ENCODE measurements at regions not wholly inside any gene's neighbourhood (a gene's known extent, or its start where the extent isn't known, plus 50 kb on each side); places are given as distances from the start of the nearest gene placed in this dataset.

- DNase-seq (no peak), ATAC-seq (no peak)
- intact Hi-C loops (cut with DNase I), result no loop called here
- Histone ChIP-seq H3K4me1 (no peaks in the 10 kb centered on the region), H3K27me3 (no peaks in the 10 kb centered on the region), H3K9me3 (no peaks in the 10 kb centered on the region), H3K27ac (no peak overlapping the region), H3K36me3 (no peaks in the 10 kb centered on the region), H3K4me3 (no peak overlapping the region)
- no peak for TF ChIP-seq CTCF (IDR thresholded peaks at IDR 0.05)
Measured at GRCh38 chr3:104740874-104741379, 625.8 kb upstream of the ALCAM start.

DNA sequence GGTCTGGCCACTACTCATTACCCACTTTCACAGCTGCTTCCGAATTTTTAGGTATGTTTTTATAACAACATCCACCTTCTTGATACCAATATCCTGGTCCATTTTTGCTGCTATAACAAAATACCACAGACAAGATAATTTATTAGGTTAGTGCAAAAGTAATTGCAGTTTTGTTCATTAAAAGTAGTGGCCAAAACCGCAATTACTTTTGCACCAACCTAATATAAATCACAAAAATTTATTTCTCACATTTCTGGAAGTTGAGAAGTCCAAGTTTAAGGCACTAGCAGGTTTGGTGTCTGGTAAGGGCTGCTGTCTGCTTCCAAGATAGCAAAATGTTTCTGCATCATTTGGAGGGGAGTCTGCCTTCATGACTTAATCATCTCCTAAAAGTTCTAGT, 624.7 kb upstream of the ALCAM start:
- no peaks in the 10 kb centered on the region for H3K4me1 ChIP-seq
- no peak overlapping the region for H3K27ac ChIP-seq
- H3K4me3 ChIP-seq, result no peak overlapping the region
- no peaks in the 10 kb centered on the region for H3K9me3 ChIP-seq
- no peaks in the 10 kb centered on the region for H3K36me3 ChIP-seq
- DNase-seq (no peak), ATAC-seq (no peak)
- intact Hi-C loops (cut with DNase I), result no loop called here
- no peak for TF ChIP-seq CTCF (IDR thresholded peaks at IDR 0.05)
- no peaks in the 10 kb centered on the region for H3K27me3 ChIP-seq

DNA sequence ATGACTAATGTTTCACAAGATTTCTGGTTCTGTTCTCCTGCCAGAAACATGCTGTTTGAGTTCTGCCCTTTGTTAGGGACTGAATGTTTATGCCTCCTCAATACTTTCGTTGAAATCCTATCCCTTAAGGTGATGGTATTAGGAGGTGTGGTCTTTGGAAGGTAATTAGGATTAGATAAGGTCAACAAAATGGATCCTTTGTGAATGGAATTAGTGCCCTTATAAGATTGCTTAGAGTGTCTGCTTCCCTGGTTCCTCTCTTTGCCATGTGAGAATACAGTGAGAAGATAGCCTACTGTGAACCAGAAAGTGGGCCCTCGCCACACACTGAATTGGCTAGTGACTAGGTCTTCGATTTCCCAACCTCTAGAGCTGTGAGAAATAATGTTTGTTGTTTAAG, 621.4 kb upstream of the ALCAM start:
- H3K4me1 ChIP-seq, result no peaks in the 10 kb centered on the region
- no peak for DNase-seq

GRCh38 chr3:104746056-104746455, 620.7 kb upstream of the ALCAM start:
- no peak for TF ChIP-seq CTCF (IDR thresholded peaks at IDR 0.05)
- intact Hi-C loops (cut with DNase I), result no loop called here

More for the DNA sequence above, 621.4 kb upstream of the ALCAM start:
- Histone ChIP-seq H3K27me3 (no peaks in the 10 kb centered on the region), H3K27ac (no peak overlapping the region), H3K9me3 (no peaks in the 10 kb centered on the region), H3K36me3 (no peaks in the 10 kb centered on the region), H3K4me3 (no peak overlapping the region)
- TF ChIP-seq CTCF (IDR thresholded peaks at IDR 0.05), result no peak
- ATAC-seq, result no peak
- intact Hi-C loops (cut with DNase I), result no loop called here

DNA sequence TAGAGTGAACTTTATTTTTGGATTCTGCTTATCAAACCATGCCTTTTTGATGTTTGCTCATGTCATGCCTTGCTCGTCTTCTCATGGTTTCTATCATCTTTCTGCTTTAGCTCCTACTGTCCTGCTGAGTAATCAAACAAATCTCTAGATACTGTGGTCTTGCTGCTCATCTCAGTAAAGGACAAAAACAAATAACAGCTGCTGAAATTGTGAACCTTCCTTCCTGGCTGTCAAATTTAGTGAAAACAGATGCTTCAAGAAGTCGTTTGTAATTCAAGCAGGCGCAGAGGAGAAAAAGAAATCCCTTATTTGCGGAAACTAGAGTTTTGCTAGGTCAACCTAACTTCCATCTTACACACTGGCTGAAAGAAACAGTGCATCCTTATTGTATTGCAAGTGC, 616.1 kb upstream of the ALCAM start:
- Histone ChIP-seq H3K9me3 (no peaks in the 10 kb centered on the region), H3K4me3 (no peak overlapping the region), H3K4me1 (no peaks in the 10 kb centered on the region), H3K36me3 (no peaks in the 10 kb centered on the region), H3K27me3 (no peaks in the 10 kb centered on the region), H3K27ac (no peak overlapping the region)
- no peak for ATAC-seq
- DNase-seq, result no peak
- TF ChIP-seq CTCF (IDR thresholded peaks at IDR 0.05), result no peak
- intact Hi-C loops (cut with DNase I), result no loop called here

More at GRCh38 chr3:104746056-104746455, 620.7 kb upstream of the ALCAM start:
- no peaks in the 10 kb centered on the region for H3K27me3 ChIP-seq
- H3K4me3 ChIP-seq, result no peak overlapping the region
- ATAC-seq, result no peak
- no peaks in the 10 kb centered on the region for H3K9me3 ChIP-seq
- no peak overlapping the region for H3K27ac ChIP-seq
- no peaks in the 10 kb centered on the region for H3K4me1 ChIP-seq
- no peak for DNase-seq
- H3K36me3 ChIP-seq, result no peaks in the 10 kb centered on the region

All from left lung (tissue), 4 donors.